ENCODE measurements at regions not wholly inside any gene's neighbourhood (a gene's known extent, or its start where the extent isn't known, plus 50 kb on each side); places are given as distances from the start of the nearest gene placed in this dataset.
"Not testable (repeated sequence)": the region's sequence is repeated elsewhere in the genome, so short reads cannot be mapped to it uniquely, and the experiment has no call there.

DNA sequence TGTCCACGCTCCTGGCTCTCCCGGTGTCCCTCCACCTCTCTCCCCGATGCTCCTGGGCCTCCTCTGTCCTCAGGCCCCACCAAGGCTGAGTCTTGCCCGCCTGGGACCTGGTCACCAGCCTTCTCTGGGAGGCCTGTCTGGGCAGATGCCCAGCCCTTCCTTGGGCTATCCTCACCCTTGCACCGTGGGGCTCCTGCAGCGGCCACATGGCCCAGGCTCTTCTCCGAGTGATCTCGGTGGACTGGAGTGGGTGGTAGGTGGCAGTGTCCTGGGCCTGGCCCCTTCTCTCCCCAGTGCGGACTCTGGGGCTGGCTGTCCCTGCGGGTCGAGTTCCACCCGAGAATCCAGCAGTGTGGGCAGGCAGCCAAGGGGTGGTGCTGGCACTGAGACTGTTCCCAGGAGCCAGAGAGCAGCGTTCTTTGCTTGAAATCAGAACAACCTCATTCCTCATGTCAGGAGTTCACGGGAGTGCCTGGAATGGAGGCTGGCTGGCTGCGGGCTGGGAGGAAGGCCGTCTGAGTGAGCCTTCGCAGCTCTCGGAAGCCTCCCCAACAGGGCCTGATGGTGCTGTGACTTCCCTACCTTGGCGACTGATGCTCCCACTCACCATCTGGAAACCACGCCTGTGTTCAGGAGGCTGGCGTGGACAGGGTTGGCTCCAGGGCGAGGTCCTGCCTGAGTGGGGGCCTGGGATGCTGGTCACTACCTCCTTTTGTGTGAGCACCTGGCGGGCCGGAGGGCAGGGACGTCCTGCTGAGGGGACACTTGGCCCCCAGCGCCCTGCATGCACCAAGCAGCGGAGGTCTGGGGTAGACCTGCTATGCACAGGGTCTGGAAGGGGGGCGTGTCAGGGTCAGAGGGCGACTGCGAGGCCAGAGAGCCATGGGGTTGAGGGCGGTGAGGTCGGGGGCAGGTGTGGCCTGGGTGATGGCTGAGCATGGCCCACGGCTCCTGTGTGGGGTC lies 113.9 kb downstream of the TMEM121 start:
- not testable (repeated sequence) for FAIRE-seq

DNA sequence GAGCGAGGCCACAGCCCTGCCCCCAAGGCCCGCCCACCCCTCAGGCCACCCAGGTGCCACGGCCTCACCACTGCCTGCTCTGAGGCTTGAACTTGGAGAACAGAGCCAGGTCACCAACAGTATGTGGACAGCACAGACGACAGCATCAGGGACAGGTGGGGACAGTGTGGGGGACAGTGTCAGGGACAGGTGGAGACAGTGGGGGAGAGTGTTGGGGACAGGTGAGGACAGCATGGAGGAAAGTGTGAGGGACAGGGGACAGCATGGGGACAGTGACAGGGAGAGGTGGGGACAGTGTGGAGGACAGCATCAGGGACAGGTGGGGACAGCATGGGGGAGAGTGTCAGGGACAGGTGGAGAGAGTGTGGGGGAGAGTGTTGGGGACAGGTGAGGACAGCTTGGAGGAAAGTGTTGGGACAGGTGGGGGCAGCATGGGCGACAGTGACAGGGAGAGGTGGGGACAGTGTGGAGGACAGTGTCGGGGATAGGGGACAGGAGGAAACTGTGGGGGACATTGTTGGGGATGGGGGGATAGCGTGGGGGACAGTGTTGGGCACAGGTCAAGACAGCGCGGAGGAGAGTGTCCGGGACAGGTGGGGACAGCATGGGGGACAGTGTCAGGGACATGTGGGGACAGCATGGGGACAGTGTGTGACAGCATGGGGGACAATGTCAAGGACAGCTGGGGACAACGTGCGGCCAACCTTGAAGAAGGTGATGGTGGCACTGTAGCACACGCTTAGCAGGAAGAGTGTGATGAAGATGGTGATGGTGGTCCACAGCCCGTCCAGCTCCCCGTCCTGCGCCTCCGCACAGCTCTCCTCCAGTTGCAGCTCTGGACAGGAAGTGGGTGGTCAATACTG lies 114.9 kb downstream of the TMEM121 start:
- no peak for FAIRE-seq

GRCh38 chr14:105641951-105642350 lies 115.6 kb downstream of the TMEM121 start:
- FAIRE-seq = not testable (repeated sequence)

DNA sequence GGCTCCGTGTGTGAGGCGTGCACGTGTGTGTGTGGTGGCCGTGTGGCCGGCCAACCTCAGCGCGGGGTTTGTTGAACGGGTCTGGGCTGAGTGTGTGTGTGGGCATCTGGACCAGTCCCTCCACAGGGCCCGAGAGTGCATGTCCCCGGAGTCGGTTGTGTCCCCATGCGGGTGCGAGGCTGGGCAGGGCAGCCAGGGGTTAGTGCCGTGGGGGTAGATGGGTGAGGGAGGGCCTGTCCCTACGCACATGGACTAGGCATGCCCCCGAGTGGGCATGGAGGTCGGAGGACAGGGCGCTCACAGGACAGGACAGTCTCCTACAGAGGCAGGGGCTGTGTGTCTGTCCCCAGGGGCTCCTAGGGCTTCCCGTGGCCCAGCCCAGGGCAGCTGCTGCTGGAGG lies 116.1 kb downstream of the TMEM121 start:
- FAIRE-seq = not testable (repeated sequence)

- not testable (repeated sequence) for FAIRE-seq
Measured at GRCh38 chr14:105643406-105644052, 117.1 kb downstream of the TMEM121 start.

GRCh38 chr14:105644053-105644435 lies 117.7 kb downstream of the TMEM121 start:
- FAIRE-seq = not testable (repeated sequence)

GRCh38 chr14:105644457-105644856 lies 118.1 kb downstream of the TMEM121 start:
- FAIRE-seq = not testable (repeated sequence)

- not testable (repeated sequence) for FAIRE-seq
Measured at GRCh38 chr14:105644891-105645290, 118.5 kb downstream of the TMEM121 start.

GRCh38 chr14:105645389-105645788 lies 119.0 kb downstream of the TMEM121 start:
- not testable (repeated sequence) for FAIRE-seq

DNA sequence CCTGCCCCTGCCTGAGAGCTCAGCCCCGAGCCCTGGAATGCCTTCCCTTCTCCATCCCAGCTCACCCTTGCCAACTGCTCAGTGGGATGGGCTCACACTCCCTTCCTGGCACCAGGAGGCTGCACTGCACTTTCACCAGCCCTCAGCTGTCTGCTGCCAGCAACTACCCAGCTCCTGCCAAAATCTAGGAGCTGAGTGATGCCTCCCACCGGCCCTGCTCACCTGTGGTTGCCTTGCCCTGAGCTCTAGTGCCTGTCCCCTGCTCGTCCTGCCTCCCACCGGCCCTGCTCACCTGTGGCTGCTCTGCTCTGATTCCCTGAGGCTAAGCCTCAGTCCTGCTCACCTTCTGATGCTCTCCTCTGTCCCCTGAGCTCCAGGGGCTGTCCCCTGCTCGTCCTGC lies 119.8 kb downstream of the TMEM121 start:
- FAIRE-seq = no peak

- FAIRE-seq = not testable (repeated sequence)
Measured at GRCh38 chr14:105646711-105647281, 120.4 kb downstream of the TMEM121 start.

DNA sequence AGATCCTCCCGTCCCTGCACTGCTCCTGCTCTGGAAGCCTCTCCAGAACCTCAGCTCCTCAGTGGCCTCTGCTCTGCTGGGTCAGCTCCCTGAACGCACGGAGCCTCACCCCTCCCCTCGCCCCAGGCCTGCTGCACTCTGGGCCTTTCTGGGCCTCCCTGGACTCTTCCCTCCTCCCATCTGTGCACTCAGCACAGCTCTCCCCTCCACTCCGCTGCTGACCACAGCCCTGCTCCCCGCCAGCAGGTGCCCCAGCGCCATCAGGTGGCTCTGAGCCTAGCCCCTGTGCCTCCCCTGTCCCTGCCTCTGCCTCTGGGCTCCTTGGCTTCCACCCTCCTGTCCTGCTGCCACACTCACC lies 121.0 kb downstream of the TMEM121 start:
- FAIRE-seq = not testable (repeated sequence)

GRCh38 chr14:105647784-105648608 lies 121.6 kb downstream of the TMEM121 start:
- no peak for FAIRE-seq

DNA sequence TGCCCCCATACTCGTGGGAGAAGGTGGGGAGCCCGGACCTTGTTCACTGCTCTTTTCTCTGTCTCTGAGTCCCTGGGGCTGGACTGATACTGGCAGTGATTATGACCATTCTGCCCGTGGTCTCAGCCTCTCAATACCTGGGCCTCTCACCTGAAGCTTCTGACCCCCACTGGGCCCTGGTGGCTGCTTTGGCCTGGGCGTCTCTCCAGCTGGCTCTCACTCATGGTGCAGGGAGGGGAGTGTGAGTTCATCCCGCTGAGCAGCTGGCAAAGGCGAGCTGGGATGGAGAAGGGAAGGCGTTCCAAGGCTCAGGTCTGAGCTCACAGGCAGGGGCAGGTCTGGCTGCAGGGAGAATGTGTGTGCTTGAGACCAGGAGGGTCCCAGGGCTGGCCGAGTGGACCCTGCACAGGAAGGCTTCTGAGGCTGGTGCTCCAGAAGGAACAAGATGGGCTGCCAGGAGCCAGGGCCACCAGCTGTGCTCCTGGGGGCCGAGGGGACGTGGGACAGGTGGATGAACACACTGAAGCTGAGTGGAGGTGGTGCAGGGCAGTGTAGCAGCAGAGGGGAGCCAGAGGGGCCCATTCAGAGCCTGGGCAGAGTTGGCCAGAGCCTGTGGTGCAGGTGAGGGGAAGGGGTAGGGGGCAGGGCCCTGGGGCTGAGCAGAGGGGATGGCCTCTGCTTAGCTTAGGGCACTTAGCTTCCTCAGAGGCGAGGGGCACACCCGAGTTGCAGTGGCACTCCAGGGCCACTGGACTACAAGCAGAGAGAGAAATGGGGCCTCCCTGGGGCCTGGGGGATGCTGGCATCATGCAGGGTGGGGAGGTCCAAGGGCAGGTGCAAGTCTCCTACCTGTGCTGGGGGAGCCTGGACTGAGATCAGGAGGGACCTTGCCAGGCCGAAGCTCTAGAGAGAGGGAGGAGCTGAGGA lies 122.5 kb downstream of the TMEM121 start:
- not testable (repeated sequence) for FAIRE-seq

- FAIRE-seq = not testable (repeated sequence)
Measured at GRCh38 chr14:105652317-105652716, 125.9 kb downstream of the TMEM121 start.

DNA sequence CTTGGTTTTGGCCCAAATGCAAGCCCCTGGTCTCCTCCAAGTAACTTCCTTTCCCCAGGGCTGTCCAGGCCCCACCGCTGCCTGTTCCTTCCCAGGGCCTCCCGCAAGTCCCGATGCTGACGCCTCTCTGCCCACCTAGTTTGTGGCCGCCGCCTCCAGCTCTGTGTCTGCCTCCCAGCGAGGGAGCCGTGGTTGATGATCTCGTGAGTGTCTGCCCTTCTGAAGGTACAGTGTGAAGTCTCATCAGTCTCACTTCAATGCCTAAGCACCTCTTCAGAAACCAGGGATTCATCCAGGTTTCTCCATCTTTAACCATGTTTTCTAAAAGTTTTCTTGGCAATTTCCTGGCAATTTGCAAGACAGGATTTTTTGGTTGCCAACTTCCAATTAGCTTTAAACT lies 127.5 kb downstream of the TMEM121 start:
- FAIRE-seq = not testable (repeated sequence)

DNA sequence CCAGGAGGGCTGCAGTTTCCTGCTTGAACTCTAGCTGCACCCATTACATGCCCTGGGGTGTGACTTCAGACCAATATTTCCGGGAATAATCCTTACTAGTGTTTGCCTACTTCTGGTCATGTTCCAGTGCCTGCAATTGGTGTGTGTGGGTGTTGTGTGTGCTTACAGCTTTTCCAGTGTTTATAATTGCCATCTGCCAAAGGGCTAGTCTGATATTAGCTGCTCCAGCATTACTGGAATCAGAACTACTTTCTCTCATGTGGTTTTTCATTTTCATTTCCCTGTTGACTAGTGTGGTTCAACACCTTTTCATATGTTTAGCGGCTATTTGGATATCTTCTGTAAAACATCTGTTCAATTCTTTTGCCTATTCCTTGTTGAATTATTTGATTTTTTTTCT lies 132.9 kb downstream of the TMEM121 start:
- FAIRE-seq = not testable (repeated sequence)

GRCh38 chr14:105659935-105660527 lies 133.6 kb downstream of the TMEM121 start:
- no peak for FAIRE-seq

DNA sequence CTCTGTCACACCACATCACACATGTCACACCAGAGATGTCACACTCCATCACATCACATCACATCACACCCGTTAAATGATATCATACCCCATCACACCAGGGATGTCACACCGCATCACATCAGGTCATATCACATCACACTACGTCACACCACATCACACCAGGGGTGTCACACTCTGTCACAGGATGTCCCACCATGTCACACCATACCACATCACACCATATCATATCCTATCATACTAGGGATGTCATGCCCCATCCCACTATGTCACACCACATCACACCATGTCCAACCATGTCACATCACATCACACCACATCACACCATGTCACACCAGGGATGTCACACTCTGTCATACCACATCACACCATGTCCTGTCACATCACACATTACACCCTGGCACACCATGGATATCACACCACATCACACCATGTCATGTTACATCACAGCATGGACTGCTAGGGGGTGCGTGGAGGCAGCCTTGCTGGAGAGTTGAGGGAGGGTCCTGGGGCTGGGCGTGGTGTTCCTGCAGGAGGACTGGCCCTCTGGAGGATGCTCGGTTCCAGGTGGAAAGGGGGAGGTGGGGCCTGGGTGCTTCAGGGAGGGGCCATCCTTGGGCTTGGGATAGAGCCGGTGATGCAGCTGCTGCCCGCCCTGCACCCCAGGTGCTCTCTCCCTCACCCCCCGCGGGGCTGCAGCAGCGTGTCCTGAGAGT lies 134.6 kb downstream of the TMEM121 start:
- FAIRE-seq = no peak

All from A204.1 (cell line).